ENCODE measurements at regions not wholly inside any gene's neighbourhood (a gene's known extent, or its start where the extent isn't known, plus 50 kb on each side); places are given as distances from the start of the nearest gene placed in this dataset.

DNA sequence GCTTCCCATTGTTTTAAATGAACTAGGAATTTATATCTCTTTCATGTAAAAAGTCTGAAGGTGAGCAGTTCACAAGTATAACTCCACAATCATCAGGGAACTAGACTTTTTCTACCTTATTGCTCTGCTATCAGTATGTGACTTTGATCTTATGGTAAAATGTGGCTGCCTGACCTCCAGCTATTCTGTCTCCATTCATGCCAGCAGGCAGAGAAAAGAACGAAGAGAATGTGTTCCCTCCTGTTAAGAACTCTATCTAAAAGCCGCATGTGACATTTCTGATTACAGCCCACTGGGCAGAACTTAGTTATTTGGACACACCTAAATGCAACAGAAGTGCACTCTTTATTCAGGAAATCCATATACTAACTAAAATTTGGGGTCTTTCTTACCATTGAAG, 102.8 kb upstream of the MBL2 start:
- TF ChIP-seq, protein P1, sequence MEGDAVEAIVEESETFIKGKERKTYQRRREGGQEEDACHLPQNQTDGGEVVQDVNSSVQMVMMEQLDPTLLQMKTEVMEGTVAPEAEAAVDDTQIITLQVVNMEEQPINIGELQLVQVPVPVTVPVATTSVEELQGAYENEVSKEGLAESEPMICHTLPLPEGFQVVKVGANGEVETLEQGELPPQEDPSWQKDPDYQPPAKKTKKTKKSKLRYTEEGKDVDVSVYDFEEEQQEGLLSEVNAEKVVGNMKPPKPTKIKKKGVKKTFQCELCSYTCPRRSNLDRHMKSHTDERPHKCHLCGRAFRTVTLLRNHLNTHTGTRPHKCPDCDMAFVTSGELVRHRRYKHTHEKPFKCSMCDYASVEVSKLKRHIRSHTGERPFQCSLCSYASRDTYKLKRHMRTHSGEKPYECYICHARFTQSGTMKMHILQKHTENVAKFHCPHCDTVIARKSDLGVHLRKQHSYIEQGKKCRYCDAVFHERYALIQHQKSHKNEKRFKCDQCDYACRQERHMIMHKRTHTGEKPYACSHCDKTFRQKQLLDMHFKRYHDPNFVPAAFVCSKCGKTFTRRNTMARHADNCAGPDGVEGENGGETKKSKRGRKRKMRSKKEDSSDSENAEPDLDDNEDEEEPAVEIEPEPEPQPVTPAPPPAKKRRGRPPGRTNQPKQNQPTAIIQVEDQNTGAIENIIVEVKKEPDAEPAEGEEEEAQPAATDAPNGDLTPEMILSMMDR (IDR thresholded peaks at IDR 0.05), result no peak
- TF ChIP-seq EZH2 (IDR thresholded peaks at IDR 0.05), result no peak
